Embryonic facial prominence (tissue), 1 donor: ENCODE measurements at regions not wholly inside any gene's neighbourhood (a gene's known extent, or its start where the extent isn't known, plus 50 kb on each side); places are given as distances from the start of the nearest gene placed in this dataset.
A peak's percentile ranks its signal among the peaks of the same experiment; 100 is the strongest.
"Not testable (repeated sequence)": the region's sequence is repeated elsewhere in the genome, so short reads cannot be mapped to it uniquely, and the experiment has no call there.

Experiments
- DNase-seq: peaks from one replicate; pipeline ENCODE4 v3.0.0-alpha.2; 2016; ENCODE audit errors: extremely low spot score

- DNase-seq: no peak
Measured at GRCh38 chr21:28592205-28592865, 400.3 kb downstream of the LTN1 start.

- DNase-seq: no peak
Measured at GRCh38 chr21:28590676-28591075, 402.0 kb downstream of the LTN1 start.

GRCh38 chr21:28590026-28590425, 402.7 kb downstream of the LTN1 start:
- no peak for DNase-seq

- DNase-seq: no peak
Measured at GRCh38 chr21:28588997-28589396, 403.7 kb downstream of the LTN1 start.

GRCh38 chr21:28587748-28588147, 404.9 kb downstream of the LTN1 start:
- no peak for DNase-seq

- no peak for DNase-seq
Measured at GRCh38 chr21:28581976-28582375, 410.7 kb downstream of the LTN1 start.

GRCh38 chr21:28581311-28581731, 411.4 kb downstream of the LTN1 start:
- DNase-seq: peak; percentile 25

GRCh38 chr21:28580585-28580984, 412.1 kb downstream of the LTN1 start:
- DNase-seq: no peak

GRCh38 chr21:28579986-28580550, 412.6 kb downstream of the LTN1 start:
- no peak for DNase-seq

GRCh38 chr21:28568692-28569091, 424.0 kb downstream of the LTN1 start:
- no peak for DNase-seq

GRCh38 chr21:28563933-28564332, 428.7 kb downstream of the LTN1 start:
- not testable (repeated sequence) for DNase-seq

- DNase-seq: no peak
Measured at GRCh38 chr21:28561772-28562171, 430.9 kb downstream of the LTN1 start.

GRCh38 chr21:28554660-28555475, 437.8 kb downstream of the LTN1 start:
- DNase-seq: no peak

GRCh38 chr21:28550057-28550825, 442.4 kb downstream of the LTN1 start:
- no peak for DNase-seq

- DNase-seq: no peak
Measured at GRCh38 chr21:28548291-28548690, 444.4 kb downstream of the LTN1 start.

GRCh38 chr21:28547766-28548165, 444.9 kb downstream of the LTN1 start:
- no peak for DNase-seq

- DNase-seq: no peak
Measured at GRCh38 chr21:28543975-28544374, 448.7 kb downstream of the LTN1 start.

GRCh38 chr21:28541371-28542112, 451.1 kb downstream of the LTN1 start:
- no peak for DNase-seq

- no peak for DNase-seq
Measured at GRCh38 chr21:28540514-28540913, 452.2 kb downstream of the LTN1 start.

GRCh38 chr21:28539623-28539988, 453.1 kb downstream of the LTN1 start:
- DNase-seq: no peak

GRCh38 chr21:28538987-28539622, 453.6 kb downstream of the LTN1 start:
- no peak for DNase-seq
